K562 (cell line): ENCODE measurements at regions not wholly inside any gene's neighbourhood (a gene's known extent, or its start where the extent isn't known, plus 50 kb on each side); places are given as distances from the start of the nearest gene placed in this dataset.

Experiments used
- ATAC-seq: fragments of 200-7000 bp; cut with Tn5 transposase; 3 replicates; pipeline ENCODE4 v1.9.1; 2020; ENCODE audit warnings: moderate library complexity
- BruUV-seq: library from RNA; stranded (reverse); fragments of 400-500 nt; replicated peaks from 2 replicates; lab custom pipeline; 2021; lab: Mats Ljungman, UMichigan
- CTCF ChIA-PET: fragments of 300-600 bp; formaldehyde crosslinking; extraction: SDS; loops from one replicate; lab custom pipeline; 2021; ENCODE audit warnings: low intra/inter-chr PET ratio; lab: Yijun Ruan, JAX
- POLR2A ChIA-PET: fragments of 300-600, 350-650 bp; sonication (Branson Sonifier 250); formaldehyde crosslinking; extraction: SDS; loops from one replicate; lab custom pipeline; 2021; ENCODE audit warnings: antibody characterized with exemption, inconsistent platforms; lab: Yijun Ruan, JAX
- DNase-seq, 4 experiments: peaks; one replicate each; pipeline versions ENCODE4 v3.0.0 to v3.0.0-alpha.2; 2011 to 2018; ENCODE audit warnings: low spot score in 3 of 4, mixed read lengths in 3 of 4; ENCODE audit errors: extremely low read depth in 1 of 4
- FAIRE-seq: peaks from 2 replicates; lab custom pipeline; 2011; peaks lifted over from hg19 to GRCh38; lab: Jason Lieb, UNC
- H2AFZ ChIP-seq: 2 replicates; pipeline ENCODE4 v1.6.0; 2011; ENCODE audit warnings: low read depth, low read length, control low read depth, inconsistent platforms
- H3K27ac ChIP-seq: fragments of 200-600 bp; 3 replicates; pipeline ENCODE4 v1.8.0; 2011; ENCODE audit warnings: low read depth, mild to moderate bottlenecking, control low read depth, inconsistent platforms, low read length, moderate library complexity, mixed read lengths; ENCODE audit errors: extremely low read depth
- H3K27me3 ChIP-seq, 2 experiments: fragments of 300-600 bp in 1 of 2; 2 replicates in 1 of 2; 3 replicates in 1 of 2; pipeline versions ENCODE4 v1.6.0 to v1.8.0; 2011; ENCODE audit warnings: inconsistent platforms in 2 of 2, low read length in 2 of 2, mild to moderate bottlenecking in 1 of 2, mixed read lengths in 1 of 2, moderate library complexity in 1 of 2; ENCODE audit not compliant: control insufficient read depth in 2 of 2, insufficient read depth in 2 of 2
- H3K36me3 ChIP-seq: fragments of 300-600 bp; 3 replicates; pipeline ENCODE4 v1.8.0; 2011; ENCODE audit warnings: mild to moderate bottlenecking, low read length, inconsistent platforms; ENCODE audit not compliant: control insufficient read depth, insufficient read depth
- H3K4me1 ChIP-seq, 2 experiments: fragments of 200-600 bp in 1 of 2; replicated peaks in 1 of 2; 2 replicates in 1 of 2; 3 replicates in 1 of 2; pipeline versions ENCODE4 v1.5.1 to v1.8.0; 2011; ENCODE audit warnings: inconsistent platforms in 2 of 2, low read length in 2 of 2, mild to moderate bottlenecking in 1 of 2, mixed read lengths in 1 of 2, moderate library complexity in 1 of 2; ENCODE audit not compliant: control insufficient read depth in 2 of 2, insufficient read depth in 2 of 2
- H3K4me2 ChIP-seq: 2 replicates; pipeline ENCODE4 v1.6.1; 2011; ENCODE audit warnings: low read length, control low read depth, inconsistent platforms, mixed read lengths; ENCODE audit not compliant: insufficient read depth
- H3K4me3 ChIP-seq: fragments of 200-600 bp; sonication (generic), shearing (Covaris generic); 2 replicates; pipeline ENCODE4 v1.5.1; 2016; ENCODE audit warnings: control low read depth, inconsistent platforms
- H3K79me2 ChIP-seq: fragments of 200-600 bp; 3 replicates; pipeline ENCODE4 v1.8.0; 2011; ENCODE audit warnings: low read length, inconsistent platforms; ENCODE audit not compliant: control insufficient read depth, insufficient read depth
- H3K9ac ChIP-seq, 2 experiments: 2 replicates each; pipeline versions ENCODE4 v1.6.0 to v1.6.1; 2011; ENCODE audit warnings: low read depth in 2 of 2, low read length in 2 of 2, control low read depth in 1 of 2, inconsistent platforms in 1 of 2, mild to moderate bottlenecking in 1 of 2, mixed read lengths in 1 of 2; ENCODE audit not compliant: insufficient read depth in 1 of 2
- H3K9me1 ChIP-seq: one replicate; pipeline ENCODE4 v1.6.0; 2011; ENCODE audit warnings: inconsistent platforms, mild to moderate bottlenecking, low read length, moderate library complexity; ENCODE audit not compliant: control insufficient read depth, insufficient read depth
- H3K9me3 ChIP-seq: replicated peaks from 2 replicates; pipeline ENCODE4 v1.5.1; 2011; ENCODE audit warnings: low read depth, low read length, inconsistent platforms; ENCODE audit not compliant: control insufficient read depth, insufficient read depth
- H4K20me1 ChIP-seq: replicated peaks from 2 replicates; pipeline ENCODE4 v1.6.1; 2011; ENCODE audit warnings: low read length, inconsistent platforms, mixed read lengths; ENCODE audit not compliant: control insufficient read depth, insufficient read depth
- JUNB ChIP-seq: fragments of 450-650 bp; formaldehyde crosslinking; conservative IDR thresholded peaks from 2 replicates; pipeline ENCODE4 v1.4.0; 2020; ENCODE audit warnings: mild to moderate bottlenecking
- KLF13 ChIP-seq: fragments of 450-650 bp; IDR thresholded peaks from 2 replicates; pipeline ENCODE4 v1.6.1; 2016; ENCODE audit warnings: missing genetic modification characterization, low read depth, mild to moderate bottlenecking, missing compliant biosample characterization, moderate library complexity, borderline replicate concordance
- MXI1 ChIP-seq: IDR thresholded peaks from 2 replicates; pipeline ENCODE4 v1.6.1; 2011; ENCODE audit warnings: low read depth, mild to moderate bottlenecking, improper control_type of control experiment, low read length
- PML ChIP-seq: IDR thresholded peaks from 2 replicates; pipeline ENCODE4 v1.6.1; 2012; ENCODE audit warnings: low read length, inconsistent platforms
- SFPQ ChIP-seq: fragments of 200-400 bp; formaldehyde crosslinking; IDR thresholded peaks from 2 replicates; pipeline ENCODE4 v1.6.1; 2017; ENCODE audit warnings: mild to moderate bottlenecking, low read depth, low read length, moderate library complexity
- TRIM24 ChIP-seq, 2 experiments: fragments of 450-650 bp; IDR thresholded peaks; 2 replicates each; pipeline ENCODE4 v1.6.1; 2016
- U2AF1 ChIP-seq: fragments of 200-400 bp; formaldehyde crosslinking; optimal IDR thresholded peaks from 2 replicates; pipeline ENCODE3; 2017; ENCODE audit warnings: mild to moderate bottlenecking, low read depth, low read length, moderate library complexity
- ZBED1 ChIP-seq: IDR thresholded peaks from 2 replicates; pipeline ENCODE4 v1.6.1; 2014
- ZNF408 ChIP-seq: fragments of 250-450 bp; sonication (Bioruptor Pico); IDR thresholded peaks from 2 replicates; pipeline ENCODE4 v1.4.0; 2020; ENCODE audit warnings: low read depth, mild to moderate bottlenecking, moderate library complexity
- WGBS: fragments of 100-300 bp; shearing (Covaris generic); methylation state at CpG from one replicate; pipeline ENCODE4 v1.1.6; 2016; ENCODE audit warnings: low coverage, mixed read lengths; ENCODE audit not compliant: insufficient coverage; ENCODE audit errors: missing lambda C conversion rate; 5-methylcytosine and 5-hydroxymethylcytosine counted together
- in situ Hi-C: fragments of 300-500 bp; cut with MboI; formaldehyde crosslinking; loops from 4 replicates; pipeline ENCODE4 v1.15.0; 2018; ENCODE audit warnings: inconsistent platforms, mixed read lengths
- intact Hi-C: fragments of 100-400 bp; cut with micrococcal nuclease; formaldehyde crosslinking; loops from 2 replicates; pipeline ENCODE4 v1.14.2; 2022

- TF ChIP-seq KLF13 (no peak), TRIM24 (IDR thresholded peaks at IDR 0.05) (no peak), PML (no peak)
These were observed 60.1 kb upstream of the ADRB1 start (continued) for GRCh38 chr10:113983552-113983951.

- H3K4me1 ChIP-seq = no peaks in the 10 kb centered on the region
- CTCF ChIA-PET = no interaction called here
These were observed 58.3 kb upstream of the ADRB1 start for GRCh38 chr10:113985297-113985844.

GRCh38 chr10:113986316-113986715 lies 57.4 kb upstream of the ADRB1 start:
- WGBS = 0% methylated on average over 6 of the region's 6 CpGs
- Histone ChIP-seq H3K36me3 (no peaks in the 10 kb centered on the region), H3K9me1 (no peaks in the 10 kb centered on the region), H3K4me2 (no peak overlapping the region), H3K27ac (no peak overlapping the region), H2AFZ (no peak overlapping the region), H3K4me1 (no peaks in the 10 kb centered on the region), H3K4me3 (no peak overlapping the region), H3K27me3 (peaks cover 0 to 17% of the 10 kb centered on the region in 2 experiments; a peak in 4 of 5 replicates), H4K20me1 (no peaks in the 10 kb centered on the region), H3K9ac (no peak overlapping the region), H3K79me2 (no peaks in the 10 kb centered on the region), H3K9me3 (no peaks in the 10 kb centered on the region)
- FAIRE-seq = no peak
- CTCF ChIA-PET = no interaction called here
- intact Hi-C loops = loop anchor here (10.0 kb wide), 1 partner anchor 108 kb away; no protein-coding TSS in a partner anchor
- in situ Hi-C loops = no loop called here
- POLR2A ChIA-PET = no interaction called here
- no peak for DNase-seq
- BruUV-seq = no TSS peak
- no peak for ATAC-seq
- TF ChIP-seq U2AF1 (no peak), JUNB (no peak), ZNF408 (CRISPR knock-in tag) (no peak), ZBED1 (no peak), SFPQ (no peak)

More at GRCh38 chr10:113985297-113985844, 58.3 kb upstream of the ADRB1 start:
- no peak for TF ChIP-seq MXI1
- H4K20me1 ChIP-seq = no peaks in the 10 kb centered on the region
- H3K79me2 ChIP-seq = no peaks in the 10 kb centered on the region
- no peaks in the 10 kb centered on the region for H3K9me3 ChIP-seq
- intact Hi-C loops = loop anchor here (10.0 kb wide), 1 partner anchor 109 kb away; no protein-coding TSS in a partner anchor
- WGBS = 2% methylated on average over 5 of the region's 5 CpGs
- no TSS peak for BruUV-seq
- H3K27me3 ChIP-seq = peaks cover 0 to 13% of the 10 kb centered on the region in 2 experiments; a peak in 3 of 5 replicates
- in situ Hi-C loops = no loop called here
- H2AFZ ChIP-seq = no peak overlapping the region
- H3K27ac ChIP-seq = no peak overlapping the region
- POLR2A ChIA-PET = no interaction called here
- H3K36me3 ChIP-seq = no peaks in the 10 kb centered on the region
- FAIRE-seq (no peak), DNase-seq (no peak), ATAC-seq (no peak)
- no peak overlapping the region for H3K9ac ChIP-seq
- no peaks in the 10 kb centered on the region for H3K9me1 ChIP-seq
- H3K4me3 ChIP-seq = no peak overlapping the region
- H3K4me2 ChIP-seq = no peak overlapping the region
